Vagina (tissue), 2 donors: ENCODE measurements at regions not wholly inside any gene's neighbourhood (a gene's known extent, or its start where the extent isn't known, plus 50 kb on each side); places are given as distances from the start of the nearest gene placed in this dataset.

Experiments
- POLR2A ChIP-seq, 2 donors: fragments of 450-650 bp; IDR thresholded peaks; one replicate each; pipeline ENCODE4 v1.6.1; 2017; ENCODE audit warnings: antibody characterized with exemption in 2 of 2, mild to moderate bottlenecking in 2 of 2, moderate library complexity in 2 of 2
- TF ChIP-seq, protein P1 (sequence below), 3 experiments: fragments of 450-650 bp in 2 of 3; fragments of 200-600 bp in 1 of 3; sonication (generic) in 1 of 3; IDR thresholded peaks; one replicate each; pipeline ENCODE4 v1.5.1; 2017 to 2019; ENCODE audit warnings: antibody characterized with exemption in 3 of 3, mild to moderate bottlenecking in 2 of 3, moderate library complexity in 2 of 3

DNA sequence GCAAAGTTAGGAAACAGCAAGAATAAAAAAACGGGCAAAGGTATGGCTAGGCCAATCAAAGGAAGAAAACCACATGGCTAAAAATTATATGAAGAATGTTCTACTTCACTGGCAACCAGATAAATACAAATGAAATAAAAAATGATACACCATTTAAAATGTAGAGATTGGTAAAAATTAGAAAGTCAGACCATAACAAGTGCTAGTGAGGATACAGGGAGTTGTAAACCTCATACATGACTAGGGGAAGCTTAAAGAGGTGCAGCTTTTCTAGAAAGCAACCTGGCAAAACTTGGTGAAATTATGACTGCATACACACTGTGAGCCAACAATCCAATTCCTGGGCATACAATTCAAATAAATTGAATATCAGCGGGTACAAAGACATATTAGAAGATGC is 119.0 kb upstream of the LIFR start:
- TF ChIP-seq, protein P1, sequence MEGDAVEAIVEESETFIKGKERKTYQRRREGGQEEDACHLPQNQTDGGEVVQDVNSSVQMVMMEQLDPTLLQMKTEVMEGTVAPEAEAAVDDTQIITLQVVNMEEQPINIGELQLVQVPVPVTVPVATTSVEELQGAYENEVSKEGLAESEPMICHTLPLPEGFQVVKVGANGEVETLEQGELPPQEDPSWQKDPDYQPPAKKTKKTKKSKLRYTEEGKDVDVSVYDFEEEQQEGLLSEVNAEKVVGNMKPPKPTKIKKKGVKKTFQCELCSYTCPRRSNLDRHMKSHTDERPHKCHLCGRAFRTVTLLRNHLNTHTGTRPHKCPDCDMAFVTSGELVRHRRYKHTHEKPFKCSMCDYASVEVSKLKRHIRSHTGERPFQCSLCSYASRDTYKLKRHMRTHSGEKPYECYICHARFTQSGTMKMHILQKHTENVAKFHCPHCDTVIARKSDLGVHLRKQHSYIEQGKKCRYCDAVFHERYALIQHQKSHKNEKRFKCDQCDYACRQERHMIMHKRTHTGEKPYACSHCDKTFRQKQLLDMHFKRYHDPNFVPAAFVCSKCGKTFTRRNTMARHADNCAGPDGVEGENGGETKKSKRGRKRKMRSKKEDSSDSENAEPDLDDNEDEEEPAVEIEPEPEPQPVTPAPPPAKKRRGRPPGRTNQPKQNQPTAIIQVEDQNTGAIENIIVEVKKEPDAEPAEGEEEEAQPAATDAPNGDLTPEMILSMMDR (IDR thresholded peaks at IDR 0.05): no peak
- TF ChIP-seq POLR2A (IDR thresholded peaks at IDR 0.05): no peak
